K562 (cell line): ENCODE measurements at regions not wholly inside any gene's neighbourhood (a gene's known extent, or its start where the extent isn't known, plus 50 kb on each side); places are given as distances from the start of the nearest gene placed in this dataset.

Experiments
- FOXA1 ChIP-seq: fragments of 450-650 bp; IDR thresholded peaks from 2 replicates; pipeline ENCODE4 v1.6.1; 2016; ENCODE audit warnings: mild to moderate bottlenecking, borderline replicate concordance
- REST ChIP-seq, 2 experiments: fragments of 450-650 bp; formaldehyde crosslinking in 1 of 2; IDR thresholded peaks; 2 replicates each; pipeline versions ENCODE4 v1.4.0 to v1.6.1; 2014 to 2020; ENCODE audit warnings: mild to moderate bottlenecking in 2 of 2, borderline replicate concordance in 1 of 2, low read depth in 1 of 2
- TCF3 ChIP-seq: sonication (generic); formaldehyde crosslinking; IDR thresholded peaks from 2 replicates; pipeline ENCODE4 v1.4.0; 2020; ENCODE audit warnings: mild to moderate bottlenecking, missing genetic modification reagents

GRCh38 chrX:6325437-6325836 lies 96.8 kb upstream of the NLGN4X start:
- TF ChIP-seq TCF3 (CRISPR knock-in tag): no peak
- TF ChIP-seq REST (IDR thresholded peaks at IDR 0.05; ENCODE audit: borderline replicate concordance): no peak
- no peak for TF ChIP-seq REST (CRISPR knock-in tag; IDR thresholded peaks at IDR 0.05; ENCODE audit: low read depth)
- TF ChIP-seq FOXA1: no peak
